ENCODE measurements at regions not wholly inside any gene's neighbourhood (a gene's known extent, or its start where the extent isn't known, plus 50 kb on each side); places are given as distances from the start of the nearest gene placed in this dataset.
A peak's percentile ranks its signal among the peaks of the same experiment; 100 is the strongest.

GRCh38 chr7:4470246-4470645, 211.8 kb upstream of the FOXK1 start:
- no CpG with 5 or more reads among the region's 7 CpGs for WGBS (ENCODE audit: extremely low coverage, insufficient read length, low lambda C conversion rate)
- H3K4me3 Mint-ChIP-seq, result no peak overlapping the region
- peak; percentile 53 for DNase-seq

More at GRCh38 chr7:4470246-4470645, 211.8 kb upstream of the FOXK1 start:
- no peak overlapping the region for H3K27ac ChIP-seq (ENCODE audit: insufficient read length, low read depth, low read length)
- no peak overlapping the region for H3T11ph ChIP-seq (ENCODE audit: low read length)
- H3K27me3 ChIP-seq (ENCODE audit: insufficient read depth, low read length), result no peaks in the 10 kb centered on the region
- H2BK12ac ChIP-seq (ENCODE audit: insufficient read length, low read depth, low read length), result no peak overlapping the region
- H3K18ac ChIP-seq (ENCODE audit: insufficient read length, low read depth, low read length), result no peak overlapping the region
- H3K36me3 Mint-ChIP-seq (ENCODE audit: insufficient read depth in 1 of 3, low read depth in 3 of 3), result 0 out of 7 replicates have a peak, but pooled peaks cover 0 to 4% (median 0%) of the 10 kb centered on the region in 3 experiments
- no peak overlapping the region for H3K27ac Mint-ChIP-seq
- peaks cover 11% of the 10 kb centered on the region for H3K4me1 ChIP-seq (ENCODE audit: insufficient read depth, low read length)
- no peak for TF ChIP-seq CTCF (conservative IDR thresholded peaks at IDR 0.05)
- no peak overlapping the region for H2BK120ac ChIP-seq (ENCODE audit: low read depth, low read length, poor library complexity, severe bottlenecking)
- H4K20me1 ChIP-seq (ENCODE audit: control insufficient read depth, insufficient read depth, insufficient read length), result no peaks in the 10 kb centered on the region
- H2BK5ac ChIP-seq (ENCODE audit: insufficient read length, low read length), result no peak overlapping the region
- H3K4me2 ChIP-seq (ENCODE audit: insufficient read depth, insufficient read length, low read length), result no peak overlapping the region
- H2AK5ac ChIP-seq (ENCODE audit: insufficient read length, low read length), result no peak overlapping the region
- no peak overlapping the region for H3K4ac ChIP-seq (ENCODE audit: low read depth, low read length)
- no peaks in the 10 kb centered on the region for H3K79me2 ChIP-seq (ENCODE audit: insufficient read depth, low read length)
- H3K56ac ChIP-seq (ENCODE audit: insufficient read length, low read depth, low read length), result no peak overlapping the region
- H2BK15ac ChIP-seq (ENCODE audit: low read depth, low read length), result no peak overlapping the region
- H3K79me1 ChIP-seq (ENCODE audit: insufficient read depth, low read depth, low read length, poor library complexity, severe bottlenecking), result no peaks in the 10 kb centered on the region
- H3K4me1 Mint-ChIP-seq, result peaks cover 15 to 16% of the 10 kb centered on the region in 2 experiments
- H2BK20ac ChIP-seq (ENCODE audit: low read depth, low read length, poor library complexity, severe bottlenecking), result no peak overlapping the region
- no peak overlapping the region for H2AFZ ChIP-seq (ENCODE audit: low read length)
- H3K9me3 ChIP-seq (ENCODE audit: control insufficient read depth, low read depth, low read length), result no peaks in the 10 kb centered on the region
- no peak overlapping the region for H4K91ac ChIP-seq (ENCODE audit: insufficient read length, low read depth, low read length)
- H4K5ac ChIP-seq (ENCODE audit: insufficient read length, low read depth, low read length), result no peak overlapping the region
- H4K8ac ChIP-seq (replicated peaks; ENCODE audit: insufficient read length, low read depth, low read length), result no peak overlapping the region
- peaks cover 3% of the 10 kb centered on the region for H3K27me3 Mint-ChIP-seq (ENCODE audit: low read depth)
- H3K9ac ChIP-seq (ENCODE audit: extremely low read depth, insufficient read length, low read length), result no peak overlapping the region
- H3K9me3 Mint-ChIP-seq, result peaks cover 4 to 62% of the 10 kb centered on the region in 2 experiments
- no peaks in the 10 kb centered on the region for H3K23me2 ChIP-seq (ENCODE audit: insufficient read length, low read depth, low read length, poor library complexity, severe bottlenecking)
- H3K23ac ChIP-seq (ENCODE audit: insufficient read length, low read depth, low read length), result no peak overlapping the region
- H3K14ac ChIP-seq (ENCODE audit: insufficient read depth, low read length), result no peak overlapping the region

Measured in H9 (cell line).